IPS DF 19.7 (cell line): ENCODE measurements at regions not wholly inside any gene's neighbourhood (a gene's known extent, or its start where the extent isn't known, plus 50 kb on each side); places are given as distances from the start of the nearest gene placed in this dataset.
A peak's percentile ranks its signal among the peaks of the same experiment; 100 is the strongest.

Experiments
- DNase-seq: peaks from one replicate; pipeline ENCODE4 v3.0.0-alpha.2; 2013; ENCODE audit warnings: low read depth, low spot score

DNA sequence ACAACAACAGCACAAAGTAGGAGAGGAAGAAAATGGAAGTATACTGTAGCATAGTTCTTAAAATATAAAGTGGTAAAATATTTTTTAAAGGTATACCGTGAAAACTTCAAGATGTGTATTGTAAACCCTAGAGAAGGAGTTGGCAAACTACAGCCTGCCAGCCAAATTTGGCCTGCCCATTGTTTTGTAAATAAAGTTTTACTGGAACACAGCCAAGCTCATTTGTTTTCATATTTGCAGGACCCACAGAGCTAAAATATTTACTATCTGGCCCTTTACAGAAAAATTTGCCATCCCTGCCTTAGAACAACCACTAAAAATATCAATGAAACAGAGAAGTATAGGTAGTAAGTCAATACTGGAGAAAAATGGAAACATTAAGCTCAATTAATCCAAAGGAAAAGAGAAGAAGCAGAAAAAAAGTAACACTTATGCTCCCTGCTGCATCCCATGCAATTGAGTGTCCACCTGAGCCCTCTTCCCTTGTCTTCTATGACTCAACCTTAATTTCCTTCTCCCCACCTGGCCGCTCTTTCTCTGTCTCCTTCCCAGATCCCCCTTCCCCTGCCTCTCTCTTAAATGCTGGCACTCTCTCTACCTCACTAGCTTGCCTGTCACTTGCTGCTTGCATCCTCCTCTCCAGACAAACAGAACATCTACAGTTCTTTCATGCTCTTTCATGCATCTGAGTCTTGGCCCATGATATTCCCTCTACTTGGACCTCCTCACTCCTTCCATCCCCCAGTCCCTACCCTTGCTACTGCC is 50.6 kb upstream of the FER start:
- no peak for DNase-seq

GRCh38 chr5:108696407-108696806 is 51.3 kb upstream of the FER start:
- DNase-seq, result no peak

DNA sequence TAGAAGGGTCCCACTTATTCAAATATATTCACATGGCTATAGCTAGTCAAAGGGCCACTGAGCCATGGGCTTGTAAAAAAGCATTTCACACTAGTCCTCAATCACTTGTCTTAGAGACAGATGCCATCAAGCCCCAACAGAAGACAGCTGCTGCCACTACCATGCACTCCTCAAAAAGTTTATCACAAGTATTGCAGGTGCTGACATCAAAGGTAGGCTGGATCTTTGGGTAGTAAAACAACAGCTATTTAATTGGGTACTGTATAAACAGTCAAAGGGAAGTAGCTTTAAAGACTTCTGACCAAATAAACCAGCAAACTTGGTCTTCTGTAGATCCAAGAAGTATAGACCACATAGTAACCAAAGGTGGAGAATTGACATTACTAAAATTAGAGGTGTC is 59.2 kb upstream of the FER start:
- no peak for DNase-seq

DNA sequence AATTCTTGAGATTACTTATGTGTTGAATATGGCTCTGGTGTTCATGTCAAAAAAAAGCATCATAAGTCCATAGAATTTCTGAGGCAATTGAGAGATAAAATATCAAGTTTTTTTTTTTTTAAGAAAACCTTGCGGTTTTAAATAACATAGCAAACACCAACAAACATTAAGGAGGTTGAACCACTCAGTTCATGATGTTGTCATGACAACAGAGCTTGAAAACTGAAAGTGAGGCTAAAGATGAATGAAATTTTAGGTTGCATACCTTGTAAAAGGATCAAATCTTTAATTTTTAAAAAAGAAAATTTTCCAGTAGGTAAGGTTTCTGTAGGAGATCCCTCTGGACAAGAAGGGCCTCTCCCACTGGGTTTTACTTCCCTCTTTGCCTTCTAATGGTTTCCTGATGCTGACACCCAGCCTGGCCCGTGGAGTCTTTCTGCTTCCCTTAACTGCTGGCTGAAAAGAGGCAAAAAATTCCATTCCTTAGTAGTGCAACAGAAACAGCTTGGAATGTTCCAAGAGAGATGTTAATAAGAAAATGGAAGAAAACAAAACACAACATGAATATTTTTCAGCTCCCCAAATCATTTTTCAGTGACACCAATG is 60.0 kb upstream of the FER start:
- DNase-seq, result no peak

GRCh38 chr5:108686676-108687075 is 61.0 kb upstream of the FER start:
- no peak for DNase-seq

- peak; percentile 35 for DNase-seq
Observed at GRCh38 chr5:108685448-108686216, 62.1 kb upstream of the FER start.

DNA sequence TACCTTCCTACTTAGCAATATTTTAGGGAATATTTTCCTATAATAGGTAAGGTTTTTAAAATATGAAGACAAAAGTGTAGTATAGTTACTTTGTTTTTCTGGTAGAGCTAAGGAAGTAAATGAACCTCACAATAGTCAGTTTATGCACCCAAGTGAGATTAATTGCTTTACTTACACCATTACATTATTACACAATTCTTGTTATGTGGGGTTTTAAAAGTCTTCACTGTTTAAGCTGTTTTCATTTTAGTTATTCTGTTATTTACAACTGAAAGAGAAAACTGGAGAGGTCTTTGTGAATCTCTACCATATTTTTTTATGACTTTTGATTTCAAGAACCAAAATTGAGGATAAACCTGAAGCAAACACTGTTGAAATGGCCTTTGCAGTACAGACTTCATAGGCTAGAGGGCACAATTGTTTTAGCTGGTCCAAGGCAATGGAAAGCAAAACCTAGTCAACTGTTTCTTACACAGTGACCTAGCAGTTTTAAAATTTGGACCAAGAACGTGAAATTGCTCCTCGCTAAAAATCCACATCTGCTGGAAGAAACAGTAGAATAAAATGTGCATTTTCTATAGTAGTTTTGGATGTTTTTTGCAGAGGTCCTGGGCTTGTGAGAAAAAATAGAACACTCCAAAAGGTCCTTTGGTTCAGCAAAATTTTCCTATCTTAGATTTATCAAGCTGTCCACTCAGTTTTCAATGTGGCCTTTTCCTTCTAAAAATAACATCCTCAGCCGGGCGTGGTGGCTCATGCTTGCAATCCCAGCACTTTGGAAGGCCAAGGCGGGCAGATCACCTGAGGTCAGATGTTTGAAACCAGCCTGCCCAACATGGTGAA is 66.4 kb upstream of the FER start:
- DNase-seq, result no peak

- no peak for DNase-seq
Observed at GRCh38 chr5:108678091-108678490, 69.6 kb upstream of the FER start.

GRCh38 chr5:108675736-108676135 is 72.0 kb upstream of the FER start:
- DNase-seq, result no peak

- DNase-seq, result no peak
Observed at GRCh38 chr5:108672639-108673038, 75.1 kb upstream of the FER start.

- no peak for DNase-seq
Observed at GRCh38 chr5:108670591-108671289, 77.0 kb upstream of the FER start.

DNA sequence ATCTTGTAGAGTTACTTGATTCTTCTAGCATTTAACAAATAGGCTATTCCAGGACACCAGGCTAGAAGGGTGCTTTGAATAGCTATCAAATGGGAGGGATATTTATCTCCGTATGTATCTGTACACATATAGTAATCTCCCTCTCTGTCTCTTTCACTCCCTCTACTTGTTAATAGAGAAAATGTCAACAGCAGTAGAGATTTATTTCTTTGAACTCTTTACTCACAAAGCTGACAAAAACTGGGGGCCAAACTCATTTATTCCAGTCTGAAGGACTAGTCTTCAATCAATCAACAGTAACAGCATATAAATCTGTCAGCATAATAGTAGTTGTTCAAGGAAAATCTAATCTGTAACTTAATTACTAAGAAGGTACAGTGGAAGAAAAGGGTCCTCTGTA is 78.2 kb upstream of the FER start:
- DNase-seq, result no peak

GRCh38 chr5:108661590-108662219 is 86.0 kb upstream of the FER start:
- no peak for DNase-seq

- no peak for DNase-seq
Observed at GRCh38 chr5:108661024-108661423, 86.7 kb upstream of the FER start.

- no peak for DNase-seq
Observed at GRCh38 chr5:108660291-108660690, 87.4 kb upstream of the FER start.

GRCh38 chr5:108659531-108659930 is 88.2 kb upstream of the FER start:
- no peak for DNase-seq

DNA sequence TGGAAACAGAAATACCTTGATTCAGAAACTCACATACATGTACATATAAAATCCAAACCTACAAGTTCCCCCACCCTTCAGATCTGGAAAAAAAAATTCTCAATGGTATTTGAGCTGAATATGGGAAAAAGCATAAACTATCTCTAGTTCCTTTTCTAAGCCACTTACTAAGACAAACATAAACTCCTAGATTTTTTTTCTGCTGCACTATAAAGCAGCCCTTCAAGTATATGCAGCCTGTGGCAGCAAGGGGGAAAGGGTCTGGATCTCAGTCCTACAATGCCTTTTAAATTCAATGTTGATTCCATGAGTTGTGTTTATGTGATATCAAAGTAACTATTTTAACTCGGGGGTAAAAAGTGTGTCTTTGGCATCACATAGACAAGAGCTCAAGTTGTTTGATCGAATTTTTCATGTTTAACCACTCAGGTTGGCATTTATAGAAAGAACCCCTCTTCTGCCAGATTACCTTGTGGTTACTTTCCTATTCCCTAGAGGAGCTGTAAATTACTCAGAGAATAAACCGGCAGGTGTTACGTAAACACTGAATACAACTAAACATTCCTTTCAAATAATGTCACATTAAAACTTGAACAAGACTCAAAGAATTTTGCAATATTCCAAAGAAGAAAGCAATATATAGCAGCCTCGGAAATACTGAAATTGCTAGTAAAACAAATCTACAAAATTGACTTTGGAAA is 91.8 kb upstream of the FER start:
- no peak for DNase-seq

DNA sequence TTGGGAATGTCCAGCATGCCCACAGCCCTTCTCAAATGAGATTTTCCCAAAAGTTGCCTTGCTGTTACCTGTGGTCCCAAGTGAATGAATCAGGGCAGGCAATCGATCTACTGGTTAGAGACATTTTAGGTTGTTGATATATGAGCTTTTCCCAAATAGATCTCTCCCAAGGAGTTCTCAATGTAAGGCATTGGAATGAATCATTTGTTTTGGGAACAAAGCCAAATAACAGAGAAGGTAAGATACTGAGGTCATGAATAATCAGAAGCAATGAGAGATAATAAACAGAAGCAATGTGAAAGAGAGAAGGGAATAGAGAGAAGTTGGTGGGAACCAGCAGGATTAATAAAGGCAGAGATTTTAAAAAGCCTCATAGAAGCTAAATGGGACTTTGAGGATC is 93.6 kb upstream of the FER start:
- no peak for DNase-seq

- no peak for DNase-seq
Observed at GRCh38 chr5:108653201-108653600, 94.5 kb upstream of the FER start.

DNA sequence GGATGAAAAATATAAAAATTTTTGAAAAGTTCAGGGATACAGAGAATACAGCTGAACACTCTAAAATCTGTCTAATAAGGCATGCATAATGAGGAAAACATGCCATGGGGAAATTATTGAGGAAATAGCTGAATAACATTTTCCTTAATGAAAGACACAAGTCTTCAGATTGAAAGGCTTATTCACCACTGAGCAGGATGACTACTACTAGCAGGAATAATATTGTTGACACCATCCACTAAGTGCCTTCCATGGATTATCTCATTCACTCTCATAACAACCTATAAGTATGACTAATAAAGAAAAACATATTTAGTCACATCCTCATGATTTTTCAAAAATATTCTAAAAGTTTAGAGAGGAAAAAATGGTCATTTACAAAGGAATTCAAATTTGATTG is 96.7 kb upstream of the FER start:
- no peak for DNase-seq
